CD8-positive, alpha-beta memory T cell (primary cell): ENCODE measurements at regions not wholly inside any gene's neighbourhood (a gene's known extent, or its start where the extent isn't known, plus 50 kb on each side); places are given as distances from the start of the nearest gene placed in this dataset.

Source experiments
- CTCF ChIA-PET: fragments of 350-600 bp; sonication (Branson Sonifier 250); formaldehyde crosslinking; loops from one replicate; lab custom pipeline; 2021; ENCODE audit warnings: antibody characterized with exemption; lab: Charles Lee
- POLR2A ChIA-PET: fragments of 350-600 bp; sonication (Branson Sonifier 250); formaldehyde crosslinking; loops from one replicate; lab custom pipeline; 2021; ENCODE audit warnings: antibody characterized with exemption; lab: Charles Lee
- DNase-seq, 5 donors: peaks; one replicate each; pipeline versions ENCODE4 v3.0.0 to v3.0.0-alpha.2; 2020 to 2022; ENCODE audit warnings: mixed read lengths in 1 of 5
- H3K27ac ChIP-seq: one replicate; pipeline ENCODE4 v1.7.0; 2013; ENCODE audit warnings: low read depth, mild to moderate bottlenecking, low read length, moderate library complexity
- H3K27me3 ChIP-seq: 2 replicates; pipeline ENCODE4 v1.7.0; 2013; ENCODE audit warnings: low read length, mild to moderate bottlenecking; ENCODE audit not compliant: insufficient read depth, poor library complexity, severe bottlenecking
- H3K36me3 ChIP-seq: 2 replicates; pipeline ENCODE4 v1.7.0; 2013; ENCODE audit warnings: mild to moderate bottlenecking, low read length, moderate library complexity; ENCODE audit not compliant: insufficient read depth
- H3K4me1 ChIP-seq: 2 replicates; pipeline ENCODE4 v1.7.0; 2013; ENCODE audit warnings: mild to moderate bottlenecking, low read length, moderate library complexity; ENCODE audit not compliant: insufficient read depth
- H3K4me3 ChIP-seq: 2 replicates; pipeline ENCODE4 v1.7.0; 2013; ENCODE audit warnings: mild to moderate bottlenecking, low read length
- H3K9me3 ChIP-seq: 2 replicates; pipeline ENCODE4 v1.7.0; 2013; ENCODE audit warnings: mild to moderate bottlenecking, low read length
- H3K27ac Mint-ChIP-seq, 8 donors: one replicate each; pipeline ENCODE4 v1.8.0; 2020 to 2021; ENCODE audit warnings: mixed read lengths in 8 of 8, mild to moderate bottlenecking in 6 of 8, inconsistent platforms in 3 of 8, moderate library complexity in 3 of 8
- H3K27me3 Mint-ChIP-seq, 2 donors: one replicate each; pipeline ENCODE4 v1.8.0; 2020 to 2021; ENCODE audit warnings: mixed read lengths in 2 of 2, mild to moderate bottlenecking in 1 of 2, moderate library complexity in 1 of 2
- H3K36me3 Mint-ChIP-seq, 3 donors: one replicate each; pipeline ENCODE4 v1.8.0; 2020 to 2021; ENCODE audit warnings: mixed read lengths in 3 of 3, inconsistent platforms in 1 of 3, mild to moderate bottlenecking in 1 of 3
- H3K4me1 Mint-ChIP-seq, 3 donors: one replicate each; pipeline ENCODE4 v1.8.0; 2020 to 2021; ENCODE audit warnings: mixed read lengths in 3 of 3, inconsistent platforms in 1 of 3, mild to moderate bottlenecking in 1 of 3
- H3K4me3 Mint-ChIP-seq, 7 donors: one replicate each; pipeline ENCODE4 v1.8.0; 2020 to 2021; ENCODE audit warnings: mixed read lengths in 7 of 7, mild to moderate bottlenecking in 6 of 7, moderate library complexity in 4 of 7, inconsistent platforms in 2 of 7
- H3K9me3 Mint-ChIP-seq, 5 donors: one replicate each; pipeline ENCODE4 v1.8.0; 2020 to 2022; ENCODE audit warnings: mixed read lengths in 5 of 5, mild to moderate bottlenecking in 3 of 5, moderate library complexity in 2 of 5, inconsistent platforms in 1 of 5

GRCh38 chr17:65442691-65443090 lies 118.8 kb downstream of the AXIN2 start:
- Mint-ChIP-seq H3K9me3 (no peaks in the 10 kb centered on the region), H3K27ac (no peak overlapping the region), H3K36me3 (no peaks in the 10 kb centered on the region), H3K27me3 (peaks cover 14 to 67% of the 10 kb centered on the region in 2 donors), H3K4me3 (no peak overlapping the region), H3K4me1 (no peaks in the 10 kb centered on the region)
- Histone ChIP-seq H3K36me3 (no peaks in the 10 kb centered on the region), H3K4me3 (no peak overlapping the region), H3K27ac (no peak overlapping the region), H3K4me1 (no peaks in the 10 kb centered on the region), H3K27me3 (no peaks in the 10 kb centered on the region), H3K9me3 (no peaks in the 10 kb centered on the region)
- ChIA-PET CTCF (no interaction called here), POLR2A (no interaction called here)
- DNase-seq = no peak

GRCh38 chr17:65442250-65442649 lies 119.2 kb downstream of the AXIN2 start:
- Mint-ChIP-seq H3K27ac (no peak overlapping the region), H3K27me3 (peaks cover 14 to 67% of the 10 kb centered on the region in 2 donors), H3K4me3 (no peak overlapping the region), H3K36me3 (no peaks in the 10 kb centered on the region), H3K4me1 (no peaks in the 10 kb centered on the region), H3K9me3 (no peaks in the 10 kb centered on the region)
- Histone ChIP-seq H3K9me3 (no peaks in the 10 kb centered on the region), H3K27ac (no peak overlapping the region), H3K4me3 (no peak overlapping the region), H3K36me3 (no peaks in the 10 kb centered on the region), H3K4me1 (no peaks in the 10 kb centered on the region), H3K27me3 (no peaks in the 10 kb centered on the region)
- POLR2A ChIA-PET = no interaction called here
- CTCF ChIA-PET = no interaction called here
- no peak for DNase-seq

- Mint-ChIP-seq H3K36me3 (no peaks in the 10 kb centered on the region), H3K27me3 (peaks cover 23 to 70% of the 10 kb centered on the region in 2 donors), H3K9me3 (no peaks in the 10 kb centered on the region), H3K4me1 (no peaks in the 10 kb centered on the region), H3K4me3 (no peak overlapping the region), H3K27ac (no peak overlapping the region)
- Histone ChIP-seq H3K27ac (no peak overlapping the region), H3K4me1 (no peaks in the 10 kb centered on the region), H3K9me3 (no peaks in the 10 kb centered on the region), H3K4me3 (no peak overlapping the region), H3K27me3 (no peaks in the 10 kb centered on the region), H3K36me3 (no peaks in the 10 kb centered on the region)
- no peak for DNase-seq
- POLR2A ChIA-PET = no interaction called here
- CTCF ChIA-PET = no interaction called here
These were observed 120.3 kb downstream of the AXIN2 start for GRCh38 chr17:65441053-65441605.

- no peak overlapping the region for H3K4me3 Mint-ChIP-seq
- no peaks in the 10 kb centered on the region for H3K9me3 Mint-ChIP-seq
- peaks cover 0 to 1% (median 0%) of the 10 kb centered on the region in 3 donors for H3K36me3 Mint-ChIP-seq
- peaks cover 25 to 72% of the 10 kb centered on the region in 2 donors for H3K27me3 Mint-ChIP-seq
- ChIA-PET CTCF (no interaction called here), POLR2A (no interaction called here)
- DNase-seq = no peak
- Histone ChIP-seq H3K27me3 (no peaks in the 10 kb centered on the region), H3K36me3 (no peaks in the 10 kb centered on the region), H3K4me1 (no peaks in the 10 kb centered on the region), H3K27ac (no peak overlapping the region), H3K9me3 (no peaks in the 10 kb centered on the region), H3K4me3 (no peak overlapping the region)
- H3K4me1 Mint-ChIP-seq = peaks cover 1 to 7% (median 7%) of the 10 kb centered on the region in 3 donors
- no peak overlapping the region for H3K27ac Mint-ChIP-seq
These were observed 122.6 kb downstream of the AXIN2 start for GRCh38 chr17:65438708-65439294.

- DNase-seq = no peak
- Histone ChIP-seq H3K9me3 (no peaks in the 10 kb centered on the region), H3K27me3 (peaks cover 2% of the 10 kb centered on the region), H3K4me3 (no peak overlapping the region), H3K4me1 (no peaks in the 10 kb centered on the region), H3K36me3 (no peaks in the 10 kb centered on the region), H3K27ac (no peak overlapping the region)
- H3K36me3 Mint-ChIP-seq = peaks cover 0 to 3% (median 0%) of the 10 kb centered on the region in 3 donors
- peaks cover 7 to 14% (median 13%) of the 10 kb centered on the region in 3 donors for H3K4me1 Mint-ChIP-seq
- H3K9me3 Mint-ChIP-seq = peaks cover 0 to 2% (median 0%) of the 10 kb centered on the region in 5 donors
- POLR2A ChIA-PET = no interaction called here
- no peak overlapping the region for H3K27ac Mint-ChIP-seq
- no peak overlapping the region for H3K4me3 Mint-ChIP-seq
- CTCF ChIA-PET = no interaction called here
- peaks cover 24 to 69% of the 10 kb centered on the region in 2 donors for H3K27me3 Mint-ChIP-seq
These were observed 123.3 kb downstream of the AXIN2 start for GRCh38 chr17:65438173-65438572.

- H3K4me1 Mint-ChIP-seq = peaks cover 8 to 15% (median 14%) of the 10 kb centered on the region in 3 donors
These were observed 124.6 kb downstream of the AXIN2 start for GRCh38 chr17:65436871-65437270.

GRCh38 chr17:65434878-65435277 lies 126.6 kb downstream of the AXIN2 start:
- CTCF ChIA-PET = no interaction called here
- Histone ChIP-seq H3K4me1 (peaks cover 6% of the 10 kb centered on the region), H3K9me3 (no peaks in the 10 kb centered on the region), H3K27me3 (peaks cover 3% of the 10 kb centered on the region), H3K4me3 (no peak overlapping the region), H3K36me3 (no peaks in the 10 kb centered on the region), H3K27ac (no peak overlapping the region)
- no peak overlapping the region for H3K27ac Mint-ChIP-seq
- H3K9me3 Mint-ChIP-seq = peaks cover 0 to 12% (median 7%) of the 10 kb centered on the region in 5 donors
- no peak for DNase-seq
- peaks cover 26 to 65% of the 10 kb centered on the region in 2 donors for H3K27me3 Mint-ChIP-seq
- POLR2A ChIA-PET = no interaction called here
- H3K4me3 Mint-ChIP-seq = no peak overlapping the region
- H3K36me3 Mint-ChIP-seq = peaks cover 0 to 10% (median 0%) of the 10 kb centered on the region in 3 donors
- peaks cover 8 to 19% (median 16%) of the 10 kb centered on the region in 3 donors for H3K4me1 Mint-ChIP-seq

More at GRCh38 chr17:65436871-65437270, 124.6 kb downstream of the AXIN2 start:
- H3K9me3 Mint-ChIP-seq = peaks cover 0 to 8% (median 5%) of the 10 kb centered on the region in 5 donors
- H3K27me3 Mint-ChIP-seq = peaks cover 25 to 66% of the 10 kb centered on the region in 2 donors
- ChIA-PET POLR2A (no interaction called here), CTCF (no interaction called here)
- no peak for DNase-seq
- H3K36me3 ChIP-seq = no peaks in the 10 kb centered on the region
- H3K27me3 ChIP-seq = peaks cover 3% of the 10 kb centered on the region
- H3K4me3 ChIP-seq = no peak overlapping the region
- no peaks in the 10 kb centered on the region for H3K4me1 ChIP-seq
- H3K27ac ChIP-seq = no peak overlapping the region
- peaks cover 0 to 6% (median 0%) of the 10 kb centered on the region in 3 donors for H3K36me3 Mint-ChIP-seq
- no peak overlapping the region for H3K27ac Mint-ChIP-seq
- H3K9me3 ChIP-seq = no peaks in the 10 kb centered on the region
- H3K4me3 Mint-ChIP-seq = no peak overlapping the region

GRCh38 chr17:65434251-65434650 lies 127.2 kb downstream of the AXIN2 start:
- CTCF ChIA-PET = no interaction called here

More at GRCh38 chr17:65434251-65434650, 127.2 kb downstream of the AXIN2 start:
- Histone ChIP-seq H3K4me3 (no peak overlapping the region), H3K27me3 (peaks cover 3% of the 10 kb centered on the region), H3K27ac (no peak overlapping the region), H3K4me1 (peaks cover 10% of the 10 kb centered on the region), H3K9me3 (no peaks in the 10 kb centered on the region), H3K36me3 (no peaks in the 10 kb centered on the region)
- peaks cover 27 to 64% of the 10 kb centered on the region in 2 donors for H3K27me3 Mint-ChIP-seq
- peaks cover 0 to 12% (median 7%) of the 10 kb centered on the region in 5 donors for H3K9me3 Mint-ChIP-seq
- H3K27ac Mint-ChIP-seq = no peak overlapping the region
- peaks cover 8 to 21% (median 21%) of the 10 kb centered on the region in 3 donors for H3K4me1 Mint-ChIP-seq
- DNase-seq = no peak
- POLR2A ChIA-PET = no interaction called here
- peaks cover 0 to 10% (median 0%) of the 10 kb centered on the region in 3 donors for H3K36me3 Mint-ChIP-seq
- H3K4me3 Mint-ChIP-seq = peak overlapping the region in 1 of 7 donors; percentile 34
